Stimulated activated memory B cell treated with anti-CD40 and anti-IgM and Interleukin-4, amounts not matched to agents 10 μg/mL and 1 μg/mL and 100 μg/mL, for 72 hours (primary cell): ENCODE measurements at regions not wholly inside any gene's neighbourhood (a gene's known extent, or its start where the extent isn't known, plus 50 kb on each side); places are given as distances from the start of the nearest gene placed in this dataset.

Experiments used
- ATAC-seq: fragments of 150-1000 bp; cut with Tn5 transposase; 2 replicates; pipeline ENCODE4 v1.10.0; 2021
- H3K27ac Mint-ChIP-seq: one replicate; pipeline ENCODE4 v1.8.0; 2022; ENCODE audit warnings: mild to moderate bottlenecking, mixed read lengths
- H3K27me3 Mint-ChIP-seq: one replicate; pipeline ENCODE4 v1.8.0; 2022; ENCODE audit warnings: mixed read lengths
- H3K36me3 Mint-ChIP-seq: one replicate; pipeline ENCODE4 v1.8.0; 2022; ENCODE audit warnings: mixed read lengths
- H3K4me1 Mint-ChIP-seq: one replicate; pipeline ENCODE4 v1.8.0; 2022; ENCODE audit warnings: mixed read lengths
- H3K4me3 Mint-ChIP-seq: one replicate; pipeline ENCODE4 v1.8.0; 2022; ENCODE audit warnings: mild to moderate bottlenecking, moderate library complexity, mixed read lengths
- H3K9me3 Mint-ChIP-seq: one replicate; pipeline ENCODE4 v1.8.0; 2022; ENCODE audit warnings: mixed read lengths

DNA sequence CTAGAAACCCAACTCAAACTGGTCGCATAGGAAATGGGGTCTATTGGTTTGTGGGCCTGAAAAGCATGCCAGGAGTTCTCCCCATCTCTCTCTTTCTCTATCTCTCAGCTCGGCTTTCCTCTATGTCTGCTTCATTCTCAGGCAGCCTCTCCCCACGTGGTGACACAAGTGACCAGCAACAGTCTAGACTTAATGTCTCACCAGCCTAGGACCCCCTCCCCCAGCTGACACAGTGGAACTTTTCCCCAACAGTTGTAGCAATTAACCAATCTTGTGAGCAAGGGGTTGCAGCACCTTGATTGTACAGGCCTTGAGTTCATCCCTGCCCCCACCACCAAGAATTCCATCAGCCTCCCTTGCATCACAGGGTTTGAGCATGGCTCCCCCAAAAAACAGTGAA, 159.8 kb upstream of the KIT start:
- Mint-ChIP-seq H3K36me3 (no peaks in the 10 kb centered on the region), H3K27ac (no peak overlapping the region), H3K27me3 (peaks cover 12% of the 10 kb centered on the region), H3K4me1 (no peaks in the 10 kb centered on the region), H3K9me3 (no peaks in the 10 kb centered on the region), H3K4me3 (no peak overlapping the region)
- ATAC-seq, result no peak

GRCh38 chr4:54498661-54499111, 159.1 kb upstream of the KIT start:
- no peaks in the 10 kb centered on the region for H3K4me1 Mint-ChIP-seq
- no peaks in the 10 kb centered on the region for H3K36me3 Mint-ChIP-seq
- no peaks in the 10 kb centered on the region for H3K9me3 Mint-ChIP-seq
- H3K27me3 Mint-ChIP-seq, result peaks cover 12% of the 10 kb centered on the region
- no peak overlapping the region for H3K27ac Mint-ChIP-seq
- ATAC-seq, result no peak
- no peak overlapping the region for H3K4me3 Mint-ChIP-seq

DNA sequence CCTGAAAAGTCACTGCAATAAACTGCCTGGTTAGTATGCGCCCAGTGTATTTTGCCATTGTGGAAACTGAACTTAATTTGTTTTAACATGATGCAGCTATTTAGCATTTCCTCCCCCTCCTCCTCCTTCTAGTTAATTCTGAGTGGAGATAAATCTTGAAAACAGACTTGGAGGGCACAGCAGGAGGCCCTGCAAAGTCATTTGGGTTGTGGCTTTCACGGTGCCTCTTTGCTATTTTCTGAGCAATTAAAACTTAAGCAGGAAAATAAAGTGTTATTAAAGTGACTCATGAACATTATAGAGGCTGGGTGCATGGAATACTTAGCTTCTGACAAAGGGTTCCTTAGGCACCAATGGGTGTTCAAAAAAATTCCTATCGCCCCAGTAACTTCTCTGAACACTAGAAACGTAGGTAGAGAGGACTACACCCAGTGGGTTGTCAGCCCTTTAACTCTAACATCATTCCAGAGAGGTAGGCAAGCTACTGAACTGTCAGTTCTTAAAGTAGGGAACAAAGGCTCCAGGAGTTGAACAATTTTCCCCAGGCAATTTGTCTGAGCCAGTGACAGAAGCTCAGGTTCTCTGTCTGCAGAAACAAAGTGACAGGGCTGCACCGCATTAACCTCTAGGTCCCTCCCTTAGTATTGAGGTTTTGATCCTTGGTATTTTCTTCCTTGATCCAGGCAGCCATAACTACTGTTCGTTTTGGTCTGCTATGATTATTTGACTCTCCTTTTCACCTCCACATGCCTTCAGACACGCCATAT, 158.3 kb upstream of the KIT start:
- no peak for ATAC-seq
- Mint-ChIP-seq H3K9me3 (no peaks in the 10 kb centered on the region), H3K36me3 (no peaks in the 10 kb centered on the region), H3K27ac (no peak overlapping the region), H3K4me1 (no peaks in the 10 kb centered on the region), H3K4me3 (no peak overlapping the region), H3K27me3 (peaks cover 11% of the 10 kb centered on the region)

GRCh38 chr4:54505362-54505761, 152.4 kb upstream of the KIT start:
- no peaks in the 10 kb centered on the region for H3K36me3 Mint-ChIP-seq
- no peak for ATAC-seq
- no peak overlapping the region for H3K27ac Mint-ChIP-seq
- H3K4me3 Mint-ChIP-seq, result no peak overlapping the region
- no peaks in the 10 kb centered on the region for H3K4me1 Mint-ChIP-seq
- peaks cover 8% of the 10 kb centered on the region for H3K9me3 Mint-ChIP-seq
- no peaks in the 10 kb centered on the region for H3K27me3 Mint-ChIP-seq

- no peaks in the 10 kb centered on the region for H3K4me1 Mint-ChIP-seq
- ATAC-seq, result no peak
- peaks cover 8% of the 10 kb centered on the region for H3K9me3 Mint-ChIP-seq
- no peak overlapping the region for H3K4me3 Mint-ChIP-seq
- H3K36me3 Mint-ChIP-seq, result no peaks in the 10 kb centered on the region
- H3K27ac Mint-ChIP-seq, result no peak overlapping the region
- H3K27me3 Mint-ChIP-seq, result no peaks in the 10 kb centered on the region
These were observed 151.8 kb upstream of the KIT start for GRCh38 chr4:54505996-54506395.

- Mint-ChIP-seq H3K9me3 (peaks cover 8% of the 10 kb centered on the region), H3K27me3 (no peaks in the 10 kb centered on the region), H3K36me3 (no peaks in the 10 kb centered on the region), H3K4me3 (no peak overlapping the region), H3K27ac (no peak overlapping the region), H3K4me1 (no peaks in the 10 kb centered on the region)
- no peak for ATAC-seq
These were observed 148.7 kb upstream of the KIT start for GRCh38 chr4:54509057-54509456.

- Mint-ChIP-seq H3K4me3 (no peak overlapping the region), H3K27me3 (no peaks in the 10 kb centered on the region), H3K27ac (no peak overlapping the region), H3K4me1 (no peaks in the 10 kb centered on the region), H3K9me3 (no peaks in the 10 kb centered on the region), H3K36me3 (no peaks in the 10 kb centered on the region)
- no peak for ATAC-seq
These were observed 144.6 kb upstream of the KIT start for GRCh38 chr4:54513204-54513603.

DNA sequence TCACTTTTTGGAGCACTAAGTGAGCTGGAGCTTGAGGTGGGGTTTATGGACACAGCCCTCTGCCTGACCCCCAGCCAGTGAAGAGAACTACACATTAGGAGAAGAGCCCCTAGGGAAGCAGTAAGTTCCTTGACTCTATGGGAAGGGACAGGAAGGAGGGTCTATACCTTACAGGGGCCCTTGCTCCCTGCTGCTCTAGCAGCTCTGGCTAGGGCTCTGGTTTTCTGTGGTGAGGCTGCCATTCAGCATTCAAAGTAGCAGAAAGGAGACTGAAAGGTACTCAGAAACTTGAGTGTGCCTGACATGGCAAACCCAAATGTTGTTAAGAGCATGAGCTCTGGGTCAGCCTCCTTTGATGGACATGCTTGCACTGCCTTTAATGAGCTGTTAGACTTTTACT, 144.0 kb upstream of the KIT start:
- no peak for ATAC-seq
- no peaks in the 10 kb centered on the region for H3K36me3 Mint-ChIP-seq
- H3K9me3 Mint-ChIP-seq, result no peaks in the 10 kb centered on the region
- H3K27ac Mint-ChIP-seq, result no peak overlapping the region
- no peak overlapping the region for H3K4me3 Mint-ChIP-seq
- no peaks in the 10 kb centered on the region for H3K4me1 Mint-ChIP-seq
- no peaks in the 10 kb centered on the region for H3K27me3 Mint-ChIP-seq

DNA sequence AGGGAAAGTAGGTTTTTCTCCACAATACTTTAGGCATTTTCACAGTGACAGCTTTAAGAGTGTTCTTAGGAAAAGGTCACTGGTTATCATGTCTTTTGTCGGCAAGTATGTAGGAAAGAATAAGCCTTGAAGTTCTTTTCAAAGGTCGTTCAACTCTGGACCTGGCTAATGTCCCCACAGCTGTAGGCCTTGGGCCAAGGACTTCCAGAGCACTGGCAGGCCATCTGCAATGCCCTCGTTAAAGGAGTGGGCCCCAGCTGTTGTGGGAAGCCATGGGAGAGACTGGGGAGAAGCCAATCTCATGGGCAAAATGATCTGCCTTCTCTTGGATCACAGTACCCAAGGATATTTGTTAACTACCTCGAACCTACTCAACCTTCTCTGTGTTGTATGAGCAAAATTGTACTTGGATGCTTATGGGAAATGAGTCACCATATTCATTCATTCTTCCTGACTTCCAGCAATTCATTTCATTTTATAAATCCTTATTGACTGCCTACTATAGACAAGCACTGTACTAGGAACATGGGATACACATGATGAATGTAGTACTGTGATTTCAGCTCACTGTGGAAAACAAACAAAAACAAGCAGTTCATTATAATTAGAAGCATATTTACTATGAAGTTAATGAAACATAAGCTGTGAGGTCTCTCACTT, 141.1 kb upstream of the KIT start:
- H3K9me3 Mint-ChIP-seq, result no peaks in the 10 kb centered on the region
- H3K27ac Mint-ChIP-seq, result no peak overlapping the region
- no peaks in the 10 kb centered on the region for H3K27me3 Mint-ChIP-seq
- H3K36me3 Mint-ChIP-seq, result no peaks in the 10 kb centered on the region
- no peak overlapping the region for H3K4me3 Mint-ChIP-seq
- ATAC-seq, result no peak
- no peaks in the 10 kb centered on the region for H3K4me1 Mint-ChIP-seq

DNA sequence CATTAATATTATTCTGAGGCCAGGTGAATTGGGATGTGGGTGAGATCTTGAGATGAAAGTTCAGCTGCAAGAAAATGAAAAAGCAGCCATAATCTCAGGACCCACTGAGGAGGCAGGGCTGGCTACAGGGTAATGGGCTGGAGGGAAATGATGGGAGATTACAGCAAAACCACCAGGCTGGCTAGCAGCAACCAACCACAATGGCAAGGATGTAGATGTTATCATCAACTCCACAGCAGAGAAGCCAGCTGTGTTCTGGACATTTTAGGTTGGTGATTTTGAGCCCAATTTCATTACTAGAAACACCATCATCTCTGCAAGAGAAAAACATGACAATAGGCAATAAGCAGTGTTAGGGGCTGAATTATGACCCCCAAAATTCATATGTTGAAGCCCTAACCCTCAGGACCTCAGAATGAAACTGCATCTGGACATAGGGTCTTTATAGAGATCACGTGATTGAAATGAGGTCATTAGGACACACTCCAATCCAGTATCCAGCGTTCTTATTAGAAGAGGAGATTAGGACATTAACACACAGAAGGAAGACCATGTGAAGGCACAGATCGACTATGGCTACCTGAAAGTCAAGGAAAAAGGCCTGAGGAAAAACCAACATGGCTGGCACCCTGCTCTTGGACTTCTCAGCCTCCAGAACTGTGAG, 139.8 kb upstream of the KIT start:
- H3K4me3 Mint-ChIP-seq, result no peak overlapping the region
- H3K4me1 Mint-ChIP-seq, result no peaks in the 10 kb centered on the region
- no peak for ATAC-seq
- H3K36me3 Mint-ChIP-seq, result no peaks in the 10 kb centered on the region
- no peak overlapping the region for H3K27ac Mint-ChIP-seq
- H3K9me3 Mint-ChIP-seq, result no peaks in the 10 kb centered on the region
- no peaks in the 10 kb centered on the region for H3K27me3 Mint-ChIP-seq

DNA sequence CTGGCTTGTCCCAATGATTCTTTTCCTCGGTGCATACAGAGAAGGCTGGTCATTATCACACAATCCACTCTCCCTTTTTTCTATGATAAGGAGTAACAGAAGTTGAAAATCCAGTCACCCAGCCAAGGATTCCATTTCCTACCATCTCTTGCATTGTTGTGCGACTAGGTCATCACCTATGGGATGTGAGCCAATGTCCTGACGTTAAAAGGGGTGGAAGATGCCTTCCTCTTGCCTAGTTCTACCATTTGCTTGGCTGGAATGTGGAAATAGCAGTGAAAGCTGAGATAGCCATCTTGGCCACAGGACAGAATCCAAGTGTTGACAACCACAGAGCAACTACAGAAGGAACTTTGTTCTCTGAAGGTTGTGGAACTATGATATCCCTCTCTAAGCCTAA, 132.2 kb upstream of the KIT start:
- H3K36me3 Mint-ChIP-seq, result no peaks in the 10 kb centered on the region
- no peak overlapping the region for H3K4me3 Mint-ChIP-seq
- H3K9me3 Mint-ChIP-seq, result no peaks in the 10 kb centered on the region
- H3K27me3 Mint-ChIP-seq, result no peaks in the 10 kb centered on the region
- H3K27ac Mint-ChIP-seq, result no peak overlapping the region
- H3K4me1 Mint-ChIP-seq, result no peaks in the 10 kb centered on the region
- ATAC-seq, result no peak

DNA sequence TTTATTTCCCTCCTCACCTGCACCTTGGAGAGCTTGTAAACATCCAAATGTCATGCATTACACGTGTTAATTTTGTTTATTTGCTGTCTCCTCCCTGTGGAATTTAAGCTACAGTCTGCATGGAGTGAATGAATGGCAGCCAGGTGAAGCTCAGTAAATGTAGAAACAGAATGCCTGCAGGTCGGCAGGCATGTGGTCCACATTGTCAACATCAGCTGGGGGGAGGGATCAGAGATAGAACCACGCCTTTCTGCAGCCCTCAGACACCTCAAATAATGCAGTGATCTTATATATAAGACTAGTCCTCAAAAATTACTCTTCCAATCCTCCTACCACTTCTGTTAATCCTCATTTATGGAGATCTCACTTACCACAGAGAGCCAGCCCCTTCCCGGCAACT, 131.2 kb upstream of the KIT start:
- Mint-ChIP-seq H3K4me3 (no peak overlapping the region), H3K27me3 (no peaks in the 10 kb centered on the region), H3K9me3 (no peaks in the 10 kb centered on the region), H3K4me1 (no peaks in the 10 kb centered on the region), H3K27ac (no peak overlapping the region), H3K36me3 (no peaks in the 10 kb centered on the region)
- no peak for ATAC-seq

DNA sequence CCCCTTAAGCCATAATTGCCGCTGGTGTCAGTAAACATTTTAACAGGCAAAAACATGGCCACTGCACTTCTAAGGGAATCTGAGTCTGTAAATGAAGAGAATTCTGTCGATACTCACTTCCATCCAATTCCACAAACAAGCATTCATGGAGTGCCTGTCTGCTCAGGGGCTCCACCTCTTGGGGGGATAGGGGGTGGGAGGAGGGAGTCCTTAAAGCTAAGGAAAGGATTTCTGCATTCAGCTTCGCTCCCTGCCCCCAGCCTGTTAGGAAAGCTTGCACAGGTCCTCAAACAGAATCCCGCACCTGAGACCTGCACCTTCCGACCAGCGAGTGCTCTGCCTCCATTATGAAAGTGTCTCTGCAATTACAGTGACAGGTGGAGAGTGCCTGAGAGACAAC, 130.2 kb upstream of the KIT start:
- no peaks in the 10 kb centered on the region for H3K4me1 Mint-ChIP-seq
- no peaks in the 10 kb centered on the region for H3K36me3 Mint-ChIP-seq

GRCh38 chr4:54539500-54540029, 118.2 kb upstream of the KIT start:
- Mint-ChIP-seq H3K4me1 (no peaks in the 10 kb centered on the region), H3K27ac (no peak overlapping the region), H3K9me3 (no peaks in the 10 kb centered on the region), H3K4me3 (no peak overlapping the region), H3K27me3 (peaks cover 30% of the 10 kb centered on the region), H3K36me3 (no peaks in the 10 kb centered on the region)
- peak; percentile 12 for ATAC-seq

More for the DNA sequence above, 130.2 kb upstream of the KIT start:
- H3K4me3 Mint-ChIP-seq, result no peak overlapping the region
- H3K27me3 Mint-ChIP-seq, result no peaks in the 10 kb centered on the region
- H3K27ac Mint-ChIP-seq, result no peak overlapping the region
- H3K9me3 Mint-ChIP-seq, result no peaks in the 10 kb centered on the region
- no peak for ATAC-seq

DNA sequence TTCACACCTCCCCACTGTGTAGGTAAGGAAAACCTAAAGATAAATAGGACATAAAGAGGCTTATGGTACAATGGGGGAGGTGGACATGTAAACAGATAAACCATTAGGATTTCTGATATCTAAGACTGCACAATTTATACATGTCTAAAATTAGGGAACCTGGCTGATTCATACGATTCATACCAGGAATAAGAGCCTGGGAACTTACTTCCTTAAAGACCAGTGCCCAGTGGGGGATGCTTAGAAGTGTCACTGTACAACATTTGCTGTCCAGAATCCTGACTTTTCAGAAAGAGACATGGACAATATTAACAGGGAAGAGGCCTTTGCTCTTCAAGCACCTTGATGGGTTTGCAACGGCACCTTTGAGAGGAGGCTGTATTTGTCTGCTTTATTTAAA, 116.8 kb upstream of the KIT start:
- H3K36me3 Mint-ChIP-seq, result no peaks in the 10 kb centered on the region
- no peak overlapping the region for H3K27ac Mint-ChIP-seq

More for the DNA sequence above, 116.8 kb upstream of the KIT start:
- Mint-ChIP-seq H3K4me3 (no peak overlapping the region), H3K27me3 (peaks cover 17% of the 10 kb centered on the region), H3K9me3 (no peaks in the 10 kb centered on the region), H3K4me1 (no peaks in the 10 kb centered on the region)
- no peak for ATAC-seq
